Neuron (in vitro differentiated cells): ENCODE measurements at regions not wholly inside any gene's neighbourhood (a gene's known extent, or its start where the extent isn't known, plus 50 kb on each side); places are given as distances from the start of the nearest gene placed in this dataset.

ENCODE experiments used
- H2AFZ ChIP-seq: one replicate; pipeline ENCODE4 v1.6.1; 2013; ENCODE audit warnings: low read depth, mild to moderate bottlenecking, inconsistent platforms, low read length, moderate library complexity
- H3K27me3 ChIP-seq: one replicate; pipeline ENCODE4 v1.6.1; 2013; ENCODE audit warnings: low read length; ENCODE audit not compliant: insufficient read depth
- H3K36me3 ChIP-seq: one replicate; pipeline ENCODE4 v1.6.1; 2013; ENCODE audit warnings: low read length; ENCODE audit not compliant: insufficient read depth
- H3K4me1 ChIP-seq: one replicate; pipeline ENCODE4 v1.6.1; 2013; ENCODE audit warnings: low read length; ENCODE audit not compliant: insufficient read depth
- H3K4me3 ChIP-seq: 2 replicates; pipeline ENCODE4 v1.5.1; 2013; ENCODE audit warnings: mild to moderate bottlenecking, low read length, moderate library complexity
- H3K9me3 ChIP-seq: one replicate; pipeline ENCODE4 v1.6.1; 2013; ENCODE audit warnings: low read length

- no peak overlapping the region for H2AFZ ChIP-seq
- peaks cover 35% of the 10 kb centered on the region for H3K4me1 ChIP-seq
- H3K27me3 ChIP-seq: no peaks in the 10 kb centered on the region
- no peaks in the 10 kb centered on the region for H3K36me3 ChIP-seq
- no peak overlapping the region for H3K4me3 ChIP-seq
- no peaks in the 10 kb centered on the region for H3K9me3 ChIP-seq
Measured at GRCh38 chr22:27637604-27638003, 164.0 kb downstream of the MN1 start.

DNA sequence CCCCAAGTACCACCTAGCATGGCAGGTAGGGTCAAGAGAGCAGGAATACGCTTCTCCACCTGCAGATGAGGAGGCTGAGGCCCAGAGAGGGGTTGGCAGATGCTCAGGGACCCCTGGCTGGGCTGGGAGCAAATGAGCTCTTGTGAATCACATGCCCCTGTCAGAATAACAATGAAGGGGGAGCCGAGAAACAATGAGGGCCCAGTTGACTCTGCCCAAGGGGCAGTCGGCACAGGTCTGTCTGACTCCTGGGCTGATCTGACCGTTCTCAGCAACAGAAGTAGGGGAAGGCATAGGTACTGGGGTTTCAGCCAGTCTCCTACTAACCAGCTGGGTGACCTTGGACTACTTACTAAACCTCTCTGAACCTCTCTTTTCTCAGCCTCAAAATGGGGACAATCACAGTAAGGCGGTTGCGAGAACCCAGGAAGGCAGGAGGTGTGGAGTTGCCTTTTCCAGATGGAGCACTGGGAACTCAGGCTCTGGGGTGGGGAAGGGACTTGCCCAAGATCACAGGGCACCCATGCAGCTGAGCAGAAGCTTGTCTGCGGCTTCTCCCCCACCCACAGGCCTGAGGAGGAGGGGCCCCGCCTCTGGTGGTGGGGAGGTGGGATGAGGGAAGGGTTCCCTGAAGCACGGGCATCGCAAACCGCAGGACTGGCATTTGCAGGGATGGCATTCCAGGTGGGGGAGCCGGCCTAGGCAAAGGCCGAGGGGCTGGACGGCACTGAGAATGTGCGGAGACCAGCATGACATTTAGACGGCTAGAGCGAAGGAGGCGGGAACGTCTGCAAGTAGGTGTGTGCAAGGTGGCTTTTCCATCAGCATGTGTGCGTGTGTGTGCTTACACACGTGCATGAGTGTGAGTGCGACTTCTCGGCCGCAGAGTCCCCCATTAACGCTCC is 163.0 kb downstream of the MN1 start:
- Histone ChIP-seq H3K9me3 (no peaks in the 10 kb centered on the region), H3K4me1 (peaks cover 39% of the 10 kb centered on the region), H3K36me3 (no peaks in the 10 kb centered on the region), H3K27me3 (no peaks in the 10 kb centered on the region), H3K4me3 (no peak overlapping the region), H2AFZ (no peak overlapping the region)

GRCh38 chr22:27639248-27640086 is 162.1 kb downstream of the MN1 start:
- no peak overlapping the region for H2AFZ ChIP-seq
- H3K36me3 ChIP-seq: no peaks in the 10 kb centered on the region
- H3K9me3 ChIP-seq: no peaks in the 10 kb centered on the region
- H3K4me3 ChIP-seq: no peak overlapping the region
- H3K4me1 ChIP-seq: peaks cover 39% of the 10 kb centered on the region
- H3K27me3 ChIP-seq: no peaks in the 10 kb centered on the region

- Histone ChIP-seq H2AFZ (no peak overlapping the region), H3K9me3 (no peaks in the 10 kb centered on the region), H3K36me3 (no peaks in the 10 kb centered on the region), H3K4me1 (peaks cover 46% of the 10 kb centered on the region), H3K27me3 (no peaks in the 10 kb centered on the region), H3K4me3 (no peak overlapping the region)
Measured at GRCh38 chr22:27641049-27641795, 160.3 kb downstream of the MN1 start.

DNA sequence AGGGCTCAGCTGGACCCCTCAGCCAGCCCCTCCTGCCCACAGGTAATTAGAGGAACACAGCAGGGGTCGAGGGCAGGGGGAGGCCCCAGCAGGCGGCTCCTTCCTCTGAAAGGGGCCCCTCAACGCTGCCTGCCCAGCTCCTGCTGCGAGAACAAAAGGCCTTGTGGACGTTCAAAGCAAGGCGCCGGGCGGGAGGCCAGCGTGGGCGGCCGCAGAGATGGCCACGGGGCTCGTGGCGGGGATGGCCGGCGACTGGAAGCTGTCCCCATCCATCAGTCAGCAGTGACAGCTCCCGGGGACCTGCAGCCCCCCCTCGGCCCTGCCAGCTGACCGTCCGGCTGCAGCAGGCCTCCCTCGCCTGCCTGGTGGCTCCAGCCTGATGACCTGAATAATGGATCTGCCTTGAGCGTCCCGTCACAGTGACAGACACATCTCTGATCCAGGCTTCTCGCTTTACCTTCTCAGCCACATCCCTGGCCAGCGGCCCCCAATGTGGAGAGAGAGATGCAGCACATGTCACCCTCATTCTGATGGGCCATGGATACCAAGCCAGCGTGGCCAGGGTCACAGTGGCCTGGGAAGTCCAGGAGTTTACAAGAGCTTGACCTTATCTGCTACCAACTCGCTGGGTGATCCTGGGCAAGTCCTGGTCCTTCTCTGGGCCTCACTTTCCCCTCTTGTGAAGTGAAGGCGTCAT is 159.3 kb downstream of the MN1 start:
- H2AFZ ChIP-seq: no peak overlapping the region
- no peaks in the 10 kb centered on the region for H3K27me3 ChIP-seq
- H3K36me3 ChIP-seq: no peaks in the 10 kb centered on the region
- peaks cover 38% of the 10 kb centered on the region for H3K4me1 ChIP-seq
- H3K4me3 ChIP-seq: peak overlapping the region; percentile 9
- H3K9me3 ChIP-seq: no peaks in the 10 kb centered on the region

DNA sequence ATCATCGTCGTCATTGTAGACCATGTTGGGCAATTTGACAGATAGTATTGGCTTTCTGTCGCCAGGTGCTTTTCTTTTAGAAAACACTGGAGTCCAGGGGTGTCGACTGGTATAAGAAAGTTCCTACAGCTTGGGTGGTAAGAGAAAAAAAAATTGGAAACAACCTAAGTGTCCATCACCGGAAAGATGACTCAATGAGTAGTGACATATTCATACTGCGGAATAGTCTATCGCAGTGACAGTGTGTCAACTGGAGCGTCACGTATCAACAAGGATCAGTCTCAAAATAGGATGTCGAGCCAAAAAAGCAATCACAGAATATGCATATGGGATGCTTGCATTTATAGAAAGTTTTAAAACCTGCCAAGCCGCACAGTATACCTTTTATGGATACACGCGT is 157.6 kb downstream of the MN1 start:
- Histone ChIP-seq H2AFZ (no peak overlapping the region), H3K4me1 (peaks cover 36% of the 10 kb centered on the region), H3K36me3 (no peaks in the 10 kb centered on the region), H3K9me3 (no peaks in the 10 kb centered on the region), H3K4me3 (no peak overlapping the region), H3K27me3 (no peaks in the 10 kb centered on the region)

DNA sequence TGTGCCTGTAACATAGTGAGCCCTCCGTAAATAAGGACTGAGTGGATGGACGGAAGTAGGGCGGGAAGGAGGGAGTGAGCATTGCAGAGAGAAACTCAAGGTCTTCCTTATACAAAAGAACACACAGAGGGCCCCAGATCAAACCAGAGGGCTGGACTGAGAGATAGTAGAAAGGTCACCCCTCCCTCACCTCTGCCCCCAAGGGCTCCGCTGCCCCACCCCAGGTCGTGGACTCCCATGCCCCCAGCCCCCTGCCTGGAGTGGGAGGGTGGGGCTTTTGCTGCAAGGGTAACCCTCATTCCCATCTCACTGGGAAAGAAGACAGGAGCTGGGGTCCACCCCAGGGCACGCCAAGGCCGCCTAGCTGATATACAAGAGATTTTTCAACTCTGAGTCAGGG is 157.0 kb downstream of the MN1 start:
- no peak overlapping the region for H3K4me3 ChIP-seq

GRCh38 chr22:27647540-27647939 is 154.0 kb downstream of the MN1 start:
- Histone ChIP-seq H3K4me1 (peaks cover 16% of the 10 kb centered on the region), H3K36me3 (no peaks in the 10 kb centered on the region)

More for the DNA sequence above, 157.0 kb downstream of the MN1 start:
- no peak overlapping the region for H2AFZ ChIP-seq
- no peaks in the 10 kb centered on the region for H3K27me3 ChIP-seq
- H3K9me3 ChIP-seq: no peaks in the 10 kb centered on the region
- H3K36me3 ChIP-seq: no peaks in the 10 kb centered on the region
- H3K4me1 ChIP-seq: peaks cover 29% of the 10 kb centered on the region

GRCh38 chr22:27648074-27648473 is 153.5 kb downstream of the MN1 start:
- Histone ChIP-seq H3K36me3 (no peaks in the 10 kb centered on the region), H2AFZ (no peak overlapping the region), H3K4me3 (no peak overlapping the region), H3K4me1 (peaks cover 11% of the 10 kb centered on the region), H3K27me3 (no peaks in the 10 kb centered on the region), H3K9me3 (no peaks in the 10 kb centered on the region)

More at GRCh38 chr22:27647540-27647939, 154.0 kb downstream of the MN1 start:
- Histone ChIP-seq H3K4me3 (no peak overlapping the region), H2AFZ (no peak overlapping the region), H3K27me3 (no peaks in the 10 kb centered on the region), H3K9me3 (no peaks in the 10 kb centered on the region)

GRCh38 chr22:27648853-27649252 is 152.7 kb downstream of the MN1 start:
- no peak overlapping the region for H3K4me3 ChIP-seq

GRCh38 chr22:27650572-27650971 is 151.0 kb downstream of the MN1 start:
- Histone ChIP-seq H3K27me3 (no peaks in the 10 kb centered on the region), H2AFZ (no peak overlapping the region), H3K4me3 (no peak overlapping the region), H3K4me1 (peaks cover 9% of the 10 kb centered on the region), H3K36me3 (no peaks in the 10 kb centered on the region), H3K9me3 (no peaks in the 10 kb centered on the region)

More at GRCh38 chr22:27648853-27649252, 152.7 kb downstream of the MN1 start:
- H3K36me3 ChIP-seq: no peaks in the 10 kb centered on the region
- H2AFZ ChIP-seq: no peak overlapping the region
- H3K9me3 ChIP-seq: no peaks in the 10 kb centered on the region
- peaks cover 6% of the 10 kb centered on the region for H3K4me1 ChIP-seq
- no peaks in the 10 kb centered on the region for H3K27me3 ChIP-seq

GRCh38 chr22:27650985-27651384 is 150.6 kb downstream of the MN1 start:
- H3K4me1 ChIP-seq: peaks cover 9% of the 10 kb centered on the region
- H3K4me3 ChIP-seq: no peak overlapping the region
- H3K36me3 ChIP-seq: no peaks in the 10 kb centered on the region
- no peaks in the 10 kb centered on the region for H3K27me3 ChIP-seq
- H2AFZ ChIP-seq: no peak overlapping the region
- H3K9me3 ChIP-seq: no peaks in the 10 kb centered on the region
